Motor neuron (in vitro differentiated cells): ENCODE measurements at regions not wholly inside any gene's neighbourhood (a gene's known extent, or its start where the extent isn't known, plus 50 kb on each side); places are given as distances from the start of the nearest gene placed in this dataset.

ENCODE experiments used
- ATAC-seq, 8 experiments: fragments of 200-7000 bp; cut with Tn5 transposase; replicated peaks in 6 of 8; 2 replicates each; pipeline ENCODE4 v1.8.0; 2021; ENCODE audit warnings: mild to moderate bottlenecking in 8 of 8, moderate library complexity in 8 of 8
- H3K27ac ChIP-seq, 2 donors: fragments of 250-450 bp; sonication (Bioruptor Pico); 2 replicates each; pipeline ENCODE4 v1.9.0; 2021; ENCODE audit warnings: antibody characterized with exemption in 2 of 2, mild to moderate bottlenecking in 2 of 2, moderate library complexity in 1 of 2
- H3K4me1 ChIP-seq, 2 donors: fragments of 250-450 bp; sonication (Bioruptor Pico); replicated peaks in 1 of 2; 2 replicates each; pipeline ENCODE4 v1.6.1; 2021; ENCODE audit warnings: antibody characterized with exemption in 2 of 2, mild to moderate bottlenecking in 2 of 2, moderate library complexity in 1 of 2
- H3K4me3 ChIP-seq, 5 donors: fragments of 250-450 bp; sonication (Bioruptor Pico); 2 replicates each; pipeline ENCODE4 v1.9.0; 2021; ENCODE audit warnings: antibody characterized with exemption in 5 of 5, mild to moderate bottlenecking in 5 of 5, moderate library complexity in 4 of 5
- WGBS, 10 experiments: fragments of 450-650 bp; shearing (Covaris generic); methylation state at CpG; one replicate each; pipeline ENCODE4 v1.0.0; 2022; 5-methylcytosine and 5-hydroxymethylcytosine counted together
- in situ Hi-C, 9 experiments: fragments of 400-800 bp; cut with MboI; loops; one replicate each; pipeline ENCODE4 v1.15.0; 2021; ENCODE audit warnings: low sequenced_read_pairs in 9 of 9, low pct_unique_long_range_greater_than_20kb in 2 of 9; ENCODE audit not compliant: unreplicated experiment in 9 of 9

DNA sequence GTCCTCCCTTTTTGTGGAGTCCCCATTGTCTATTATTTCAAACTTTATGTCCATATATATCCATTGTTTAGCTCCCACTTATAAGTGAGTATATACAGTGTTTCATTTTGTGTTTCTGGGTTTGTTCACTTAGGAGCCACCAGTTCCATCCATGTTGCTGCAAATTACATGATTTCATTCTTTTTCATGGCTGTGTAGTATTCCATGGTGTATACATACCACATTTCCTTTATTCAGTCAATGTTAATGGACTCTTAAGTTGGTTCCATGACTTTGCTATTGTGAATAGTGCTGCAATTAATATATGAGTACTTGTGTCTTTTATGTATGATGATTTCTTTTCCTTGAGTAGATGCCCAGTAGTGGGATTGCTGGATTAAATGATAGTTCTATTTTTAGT is 329.1 kb downstream of the AR start:
- no peak overlapping the region for H3K27ac ChIP-seq
- no peaks in the 10 kb centered on the region for H3K4me1 ChIP-seq
- no peak overlapping the region for H3K4me3 ChIP-seq
- in situ Hi-C loops = no loop called here
- no peak for ATAC-seq

DNA sequence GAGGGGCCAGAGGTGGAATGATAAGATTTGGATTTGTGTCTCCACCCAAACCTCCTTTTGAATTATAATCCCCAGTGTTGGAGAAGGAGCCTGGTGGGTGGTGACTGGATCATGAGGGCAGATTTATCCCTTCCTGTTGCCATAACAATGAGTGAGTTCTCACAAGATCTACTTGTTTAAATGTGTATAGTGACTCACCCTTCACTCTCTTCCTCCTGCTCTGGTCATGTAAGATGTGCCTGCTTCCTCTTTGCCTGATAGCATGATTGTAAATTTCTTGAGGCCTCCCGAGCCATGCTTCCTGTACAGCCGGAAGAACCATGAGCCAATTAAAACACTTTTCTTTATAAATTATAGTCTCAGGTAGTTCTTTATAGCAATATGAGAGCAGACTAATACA is 348.6 kb downstream of the AR start:
- no peaks in the 10 kb centered on the region for H3K4me1 ChIP-seq
- in situ Hi-C loops = no loop called here
- WGBS, 10 experiments = 0 to 100% (median 30%) methylated on average over 1 to 2 of the region's 2 CpGs; no CpG with 5 or more reads in 6 of the 10 experiments

DNA sequence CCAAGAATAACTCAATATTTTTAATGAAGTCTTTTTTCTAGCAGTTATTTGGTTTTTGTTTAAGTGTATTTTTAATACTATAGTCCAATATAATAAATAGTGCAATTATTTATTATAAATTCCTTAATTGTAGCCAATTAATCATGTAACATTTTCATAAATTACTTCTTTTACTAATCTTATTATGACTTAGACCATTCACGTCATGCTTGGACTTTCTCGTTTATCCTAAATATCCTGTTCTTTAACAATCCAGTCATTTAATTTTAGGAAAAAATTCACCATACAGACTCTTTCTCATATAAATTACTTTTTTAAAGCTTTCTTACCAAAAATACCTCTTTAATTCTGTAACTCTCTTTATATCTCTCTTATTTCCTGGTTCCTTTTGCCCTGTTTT is 350.1 kb downstream of the AR start:
- WGBS, 10 experiments = 45 to 100% (median 77%) methylated on average over 1 to 2 of the region's 2 CpGs; no CpG with 5 or more reads in 2 of the 10 experiments
- Histone ChIP-seq H3K27ac (no peak overlapping the region), H3K4me3 (no peak overlapping the region), H3K4me1 (no peaks in the 10 kb centered on the region)
- no peak for ATAC-seq
- in situ Hi-C loops = no loop called here

More for the DNA sequence above, 348.6 kb downstream of the AR start:
- Histone ChIP-seq H3K4me3 (no peak overlapping the region), H3K27ac (no peak overlapping the region)
- ATAC-seq = peak in 2 of 8 experiments; percentile 76 to 78

DNA sequence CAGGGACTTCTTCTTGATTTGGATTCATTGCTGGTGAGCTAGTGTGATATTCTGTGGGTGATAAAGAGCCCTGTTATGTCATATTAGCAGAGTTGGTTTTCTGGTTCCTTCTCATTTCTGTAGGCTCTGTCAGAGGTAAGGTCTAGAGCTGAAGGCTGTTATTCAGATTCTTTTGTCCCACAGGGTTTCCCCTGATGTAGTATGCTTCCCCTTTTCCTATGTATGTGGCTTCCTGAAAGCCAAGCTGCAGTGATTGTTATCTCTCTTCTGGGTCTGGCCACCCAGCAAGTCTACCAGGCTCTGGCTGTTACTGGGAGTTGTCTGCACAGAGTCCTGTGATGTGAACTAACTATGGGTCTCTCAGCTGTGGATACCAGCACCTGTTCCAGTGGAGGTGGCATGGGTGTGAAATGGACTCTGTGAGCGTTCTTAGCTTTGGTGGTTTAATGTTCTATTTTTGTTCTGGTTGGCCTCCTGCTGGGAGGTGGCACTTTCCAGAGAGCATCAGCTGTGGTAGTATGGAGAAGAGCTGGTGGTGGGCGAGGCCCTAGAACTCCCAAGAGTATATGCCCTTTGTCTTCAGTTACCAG is 373.7 kb downstream of the AR start:
- Histone ChIP-seq H3K4me3 (no peak overlapping the region), H3K4me1 (no peaks in the 10 kb centered on the region), H3K27ac (no peak overlapping the region)
- WGBS, 10 experiments = no CpG with 5 or more reads among the region's 2 CpGs
- no peak for ATAC-seq
- in situ Hi-C loops = no loop called here

DNA sequence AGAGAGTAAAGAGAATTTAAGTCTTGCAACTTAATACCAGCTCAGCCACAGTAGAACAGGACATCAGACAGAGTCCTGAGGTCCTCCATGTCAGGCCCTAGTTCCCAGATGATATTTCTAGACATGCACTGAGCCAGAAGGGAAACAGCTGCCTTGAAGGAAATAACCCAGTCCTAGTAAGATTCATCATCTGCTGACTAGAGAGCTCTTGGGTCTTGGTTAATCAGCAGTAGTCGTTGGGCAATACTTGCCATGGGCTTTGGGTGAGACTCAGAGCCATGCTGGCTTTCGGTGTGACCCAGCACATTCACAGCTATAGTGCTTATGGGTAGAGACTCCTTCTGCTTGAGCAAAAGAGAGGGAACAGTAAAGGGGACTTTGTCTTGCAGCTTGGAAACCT is 379.1 kb downstream of the AR start:
- in situ Hi-C loops = no loop called here
- 29 to 90% (median 50%) methylated on average over 1 to 2 of the region's 2 CpGs; no CpG with 5 or more reads in 6 of the 10 experiments for WGBS, 10 experiments
- no peak for ATAC-seq
- no peak overlapping the region for H3K27ac ChIP-seq
- H3K4me3 ChIP-seq = no peak overlapping the region
- H3K4me1 ChIP-seq = no peaks in the 10 kb centered on the region

DNA sequence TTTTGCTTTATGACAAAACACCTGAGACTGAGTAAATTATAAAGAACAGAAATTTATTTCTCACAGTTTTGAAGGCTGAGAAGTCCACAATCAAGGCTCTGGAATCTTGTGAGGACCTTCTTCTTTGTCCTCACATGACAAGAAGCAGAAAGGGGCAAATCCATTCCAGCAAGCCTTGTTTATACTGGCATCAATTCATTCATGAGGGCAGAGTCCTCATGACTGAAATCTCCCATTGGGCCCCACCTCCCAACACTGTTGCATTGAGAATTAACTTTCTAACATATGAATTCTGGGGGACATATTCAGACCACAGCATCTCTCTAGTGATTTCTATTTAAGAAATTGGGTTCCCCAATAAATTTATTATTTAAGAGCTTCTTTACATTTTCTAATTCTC is 395.4 kb downstream of the AR start:
- in situ Hi-C loops = no loop called here
- Histone ChIP-seq H3K4me1 (no peaks in the 10 kb centered on the region), H3K4me3 (no peak overlapping the region), H3K27ac (no peak overlapping the region)
- ATAC-seq = no peak

DNA sequence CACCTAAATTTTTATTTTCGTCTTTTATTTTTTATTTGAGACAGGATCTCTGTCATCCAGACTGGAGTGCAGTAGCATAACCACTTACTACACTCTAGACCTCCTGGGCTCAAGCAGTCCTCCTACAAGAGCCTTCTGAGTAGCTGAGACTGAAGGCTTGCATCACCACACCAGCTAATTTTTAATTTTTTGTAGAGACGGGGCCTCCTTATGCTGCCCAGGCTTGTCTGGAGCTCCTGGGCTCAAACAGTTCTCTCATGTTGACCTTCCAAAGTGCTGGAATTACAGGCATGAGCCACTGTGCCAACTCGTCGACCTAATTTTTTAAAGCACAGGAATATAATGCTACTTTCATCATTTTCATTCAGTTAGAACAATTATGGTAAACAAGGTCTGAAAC is 405.4 kb downstream of the AR start:
- WGBS, 10 experiments = 0 to 50% (median 17%) methylated on average over 1 to 3 of the region's 4 CpGs; no CpG with 5 or more reads in 4 of the 10 experiments
- ATAC-seq = no peak
- H3K4me1 ChIP-seq = no peaks in the 10 kb centered on the region
- no peak overlapping the region for H3K4me3 ChIP-seq
- no peak overlapping the region for H3K27ac ChIP-seq
- in situ Hi-C loops = no loop called here

DNA sequence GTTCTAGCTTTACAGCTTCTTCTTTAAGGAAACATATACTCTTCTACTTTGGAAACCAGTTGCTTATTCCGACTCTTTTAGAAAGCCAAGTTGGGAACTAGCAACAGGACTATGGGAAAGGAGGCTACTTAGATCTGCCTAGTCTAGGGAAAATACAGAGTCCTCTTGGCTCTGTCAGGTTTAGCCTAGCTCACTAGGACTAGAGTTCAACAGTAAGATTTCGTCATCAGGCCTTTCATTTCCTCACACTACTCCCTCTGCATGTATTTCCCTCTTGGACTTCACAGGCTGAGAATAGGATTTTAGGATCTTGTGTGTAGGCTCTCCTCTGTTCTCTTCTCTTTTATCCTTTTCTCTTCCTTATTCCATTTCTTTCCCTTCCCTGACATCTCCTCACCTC is 409.8 kb downstream of the AR start:
- no peak for ATAC-seq

DNA sequence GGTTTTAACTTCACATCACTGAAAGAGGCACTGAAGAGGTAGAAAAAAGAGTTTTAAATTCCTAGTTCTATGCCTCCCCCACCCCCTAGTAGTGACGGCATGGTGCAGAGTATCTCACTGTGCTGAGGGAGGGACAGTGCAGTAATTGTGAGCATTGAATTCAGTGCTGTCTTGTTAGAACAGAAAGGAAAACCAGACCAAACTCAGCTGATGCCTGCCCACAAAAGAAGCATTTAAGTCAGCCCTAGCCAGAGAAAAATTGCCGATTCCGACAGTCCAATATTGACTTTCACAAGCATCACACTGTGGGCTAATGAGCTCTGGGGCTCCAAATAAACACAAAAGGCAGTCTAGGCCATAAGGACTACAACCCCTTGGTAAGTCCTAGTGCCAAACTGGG is 417.7 kb downstream of the AR start:
- H3K27ac ChIP-seq = no peak overlapping the region
- in situ Hi-C loops = no loop called here
- no peaks in the 10 kb centered on the region for H3K4me1 ChIP-seq
- WGBS, 10 experiments = 43 to 100% methylated on average over 1 of the region's 3 CpGs; no CpG with 5 or more reads in 8 of the 10 experiments
- no peak for ATAC-seq
- no peak overlapping the region for H3K4me3 ChIP-seq

More for the DNA sequence above, 409.8 kb downstream of the AR start:
- 0 to 80% (median 50%) methylated on average over 1 to 2 of the region's 2 CpGs; no CpG with 5 or more reads in 4 of the 10 experiments for WGBS, 10 experiments
- in situ Hi-C loops = no loop called here
- no peaks in the 10 kb centered on the region for H3K4me1 ChIP-seq
- no peak overlapping the region for H3K27ac ChIP-seq
- no peak overlapping the region for H3K4me3 ChIP-seq
